GM21576 (cell line): ENCODE measurements at regions not wholly inside any gene's neighbourhood (a gene's known extent, or its start where the extent isn't known, plus 50 kb on each side); places are given as distances from the start of the nearest gene placed in this dataset.
A peak's percentile ranks its signal among the peaks of the same experiment; 100 is the strongest.

Experiments
- ATAC-seq: cut with Tn5 transposase; IDR thresholded peaks from one replicate; pipeline ENCODE4 v1.9.1; 2021; ENCODE audit warnings: mild to moderate bottlenecking, moderate library complexity; ENCODE audit not compliant: unreplicated experiment

DNA sequence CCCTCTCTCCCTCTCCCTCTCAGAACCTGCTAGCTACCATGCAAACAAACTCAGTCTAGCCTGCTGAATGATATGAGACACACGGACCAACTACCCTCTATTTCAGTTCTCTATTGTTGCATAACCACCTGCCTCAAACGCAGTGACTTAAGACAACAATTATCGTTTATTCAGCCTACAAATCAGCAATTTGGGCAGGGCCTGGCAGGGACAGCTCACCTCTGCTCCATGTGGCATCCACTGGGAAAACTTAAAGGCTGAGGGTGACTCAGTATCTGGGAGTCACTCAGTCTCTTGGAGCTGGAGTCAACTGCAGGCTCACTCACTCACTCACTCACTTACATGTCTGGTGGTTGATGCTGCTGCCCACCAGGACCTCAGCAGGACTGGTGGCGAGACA is 121.3 kb downstream of the SEC16B start:
- no peak for ATAC-seq

DNA sequence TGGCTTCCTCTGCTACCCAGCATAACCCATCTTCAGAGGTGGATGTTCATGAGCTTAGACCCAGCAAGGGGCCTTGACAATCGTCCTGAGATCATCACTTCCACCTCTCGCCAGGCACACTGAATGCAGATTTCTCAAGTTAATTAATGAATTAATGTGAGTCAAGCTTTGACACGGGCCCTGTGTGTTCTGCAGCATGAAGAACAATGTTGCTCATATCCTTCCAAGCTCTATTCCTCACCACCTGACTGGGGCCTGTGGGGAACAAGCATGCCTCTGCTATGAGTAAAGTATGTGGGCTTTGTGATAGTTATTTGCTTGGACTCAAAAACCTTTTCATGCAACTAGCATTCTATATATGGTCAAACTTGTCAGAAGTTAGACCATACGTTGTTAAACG is 122.0 kb downstream of the SEC16B start:
- ATAC-seq = no peak

DNA sequence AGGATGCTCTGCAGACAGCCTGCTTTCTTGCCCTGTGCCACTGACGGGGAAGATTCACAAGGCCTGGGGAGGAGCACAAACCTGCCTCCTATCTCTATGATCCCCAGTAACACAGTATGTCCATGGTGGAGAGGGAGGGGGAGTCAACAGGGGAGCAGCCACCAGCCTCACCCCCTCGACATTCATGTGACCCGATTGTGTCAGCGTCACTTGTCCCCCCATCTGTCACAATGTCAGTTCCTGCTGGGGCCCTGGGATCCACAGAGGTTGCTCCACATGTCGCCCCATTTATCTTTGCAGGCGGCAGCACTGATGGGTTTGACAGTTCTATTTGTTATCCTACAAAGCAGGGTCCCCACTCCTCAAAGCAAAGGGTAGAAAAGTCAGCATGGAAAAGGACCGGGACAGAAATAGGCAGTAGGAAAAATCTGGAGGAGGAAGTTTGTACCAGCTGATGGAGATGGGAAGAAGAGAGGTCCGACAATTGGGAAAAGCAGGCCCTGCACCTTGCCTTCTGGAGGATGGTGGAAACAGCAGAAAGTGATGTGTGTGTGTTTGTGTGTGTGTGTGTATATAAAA is 130.9 kb downstream of the SEC16B start:
- no peak for ATAC-seq

DNA sequence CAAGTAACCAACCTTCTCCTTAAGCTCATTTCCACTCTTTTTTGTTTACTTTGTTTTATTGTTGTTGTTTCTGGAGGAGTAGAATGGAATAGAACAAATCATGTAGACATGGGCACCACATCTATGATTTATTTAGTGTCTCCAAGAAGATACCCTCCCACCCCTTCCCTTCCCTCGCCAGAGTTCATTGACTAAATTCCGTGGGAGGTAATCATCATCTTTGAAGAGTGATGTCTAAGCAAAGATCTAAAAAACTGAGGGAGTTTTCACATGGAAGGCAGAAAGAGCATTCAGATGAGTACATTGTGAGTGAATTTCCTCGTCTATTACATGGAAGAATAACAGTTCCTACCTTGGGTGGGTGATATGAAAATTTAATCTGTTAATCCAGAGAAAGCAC is 136.2 kb downstream of the SEC16B start:
- no peak for ATAC-seq

DNA sequence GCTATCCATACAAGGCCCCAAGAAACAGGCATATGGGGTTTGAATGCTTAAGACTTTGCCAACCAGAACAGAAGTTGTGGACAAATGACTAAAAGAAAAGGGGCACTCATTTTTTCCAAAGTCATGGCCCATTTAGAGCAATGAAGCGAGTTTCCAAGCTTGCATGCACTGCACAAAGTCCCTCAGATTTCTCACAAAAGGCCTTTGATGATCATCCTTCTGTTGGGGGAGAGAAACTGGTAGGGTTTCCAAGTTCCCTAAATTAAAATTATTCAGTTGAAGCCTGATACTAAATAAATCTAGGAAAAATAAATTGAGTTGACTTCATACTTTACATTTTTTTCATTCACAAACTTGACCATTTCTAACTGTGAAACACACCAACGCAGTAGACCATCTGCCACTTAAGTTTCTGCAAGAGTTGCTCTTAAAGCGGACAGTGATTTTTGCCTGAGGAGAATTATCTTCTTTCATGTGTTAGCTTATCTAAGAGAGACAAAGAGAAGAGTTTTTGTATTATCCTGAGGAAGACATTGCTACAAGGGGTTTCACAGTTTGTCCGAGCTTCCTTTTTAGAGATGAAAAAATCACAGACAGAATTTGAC is 139.2 kb downstream of the SEC16B start:
- ATAC-seq = no peak

DNA sequence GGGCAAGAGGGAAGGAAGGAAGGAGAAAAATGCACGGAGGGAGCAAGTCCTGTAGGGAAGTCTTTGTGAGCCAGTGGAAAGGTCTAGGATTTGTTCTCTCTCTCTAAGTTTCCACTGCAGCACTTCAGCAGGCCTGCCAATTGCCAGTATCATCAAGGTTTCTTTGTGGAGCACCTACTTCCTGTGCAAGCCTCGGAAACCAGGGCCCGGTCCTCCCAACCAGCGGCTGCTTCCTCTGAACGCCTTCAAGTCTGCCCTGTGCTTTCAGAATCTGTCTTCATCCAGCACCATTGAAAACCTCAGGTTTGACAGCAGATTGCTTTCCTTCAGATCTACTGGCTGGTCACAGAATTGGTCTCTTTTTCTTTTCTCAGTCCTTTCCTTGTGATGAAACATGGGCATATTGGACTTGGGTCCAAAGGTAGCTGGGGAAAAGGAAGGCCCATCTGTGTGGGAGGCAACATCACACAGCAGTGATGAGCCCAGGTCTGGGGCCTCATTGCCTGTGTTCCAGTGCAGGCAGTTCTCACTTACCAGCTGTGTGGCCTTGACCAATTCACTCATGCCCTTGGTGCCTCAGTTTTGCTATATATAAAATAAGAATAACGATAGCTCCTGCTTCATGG is 144.5 kb downstream of the SEC16B start:
- ATAC-seq = no peak

DNA sequence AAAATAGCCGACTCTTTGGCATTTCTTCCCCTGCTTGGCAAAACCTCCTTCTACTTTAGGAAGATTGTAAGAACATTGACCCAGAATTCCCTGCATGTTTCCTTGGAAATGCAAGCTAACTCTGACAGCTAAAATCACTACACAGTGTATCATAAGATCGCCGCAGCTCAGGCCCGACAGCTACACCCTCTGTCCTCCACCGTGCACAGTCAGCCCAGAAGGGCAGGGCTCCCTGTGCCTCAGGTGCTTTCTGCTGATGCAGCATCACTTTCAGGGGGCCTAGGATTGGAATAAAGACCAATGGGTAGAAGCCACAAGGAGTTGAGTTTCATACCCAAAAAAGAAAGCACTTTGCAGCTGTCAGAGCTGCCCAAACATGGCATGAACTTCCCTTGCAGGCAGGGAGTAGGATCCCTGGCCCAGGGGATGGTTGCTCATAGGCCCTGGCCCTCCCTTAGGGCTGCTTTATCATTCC is 145.3 kb downstream of the SEC16B start:
- no peak for ATAC-seq

DNA sequence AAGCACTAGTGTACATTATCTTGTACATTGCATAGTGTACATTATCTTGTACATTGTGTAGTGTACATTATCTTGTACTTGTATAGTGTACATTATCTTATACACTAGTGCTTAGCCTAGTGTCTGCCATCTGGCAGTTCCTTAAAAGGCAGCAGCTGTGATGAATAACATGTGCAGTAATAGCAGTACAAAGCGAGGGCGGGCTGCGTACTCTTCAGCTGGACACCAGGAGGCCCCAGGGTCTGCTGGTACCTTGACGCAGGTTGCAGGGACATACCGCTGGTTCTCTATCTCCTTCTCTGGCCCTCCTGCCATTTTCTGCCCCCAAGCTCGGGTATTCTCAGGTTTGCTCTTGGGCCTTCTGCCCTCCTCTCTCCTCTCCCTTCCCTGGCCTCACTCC is 149.6 kb downstream of the SEC16B start:
- ATAC-seq = no peak

DNA sequence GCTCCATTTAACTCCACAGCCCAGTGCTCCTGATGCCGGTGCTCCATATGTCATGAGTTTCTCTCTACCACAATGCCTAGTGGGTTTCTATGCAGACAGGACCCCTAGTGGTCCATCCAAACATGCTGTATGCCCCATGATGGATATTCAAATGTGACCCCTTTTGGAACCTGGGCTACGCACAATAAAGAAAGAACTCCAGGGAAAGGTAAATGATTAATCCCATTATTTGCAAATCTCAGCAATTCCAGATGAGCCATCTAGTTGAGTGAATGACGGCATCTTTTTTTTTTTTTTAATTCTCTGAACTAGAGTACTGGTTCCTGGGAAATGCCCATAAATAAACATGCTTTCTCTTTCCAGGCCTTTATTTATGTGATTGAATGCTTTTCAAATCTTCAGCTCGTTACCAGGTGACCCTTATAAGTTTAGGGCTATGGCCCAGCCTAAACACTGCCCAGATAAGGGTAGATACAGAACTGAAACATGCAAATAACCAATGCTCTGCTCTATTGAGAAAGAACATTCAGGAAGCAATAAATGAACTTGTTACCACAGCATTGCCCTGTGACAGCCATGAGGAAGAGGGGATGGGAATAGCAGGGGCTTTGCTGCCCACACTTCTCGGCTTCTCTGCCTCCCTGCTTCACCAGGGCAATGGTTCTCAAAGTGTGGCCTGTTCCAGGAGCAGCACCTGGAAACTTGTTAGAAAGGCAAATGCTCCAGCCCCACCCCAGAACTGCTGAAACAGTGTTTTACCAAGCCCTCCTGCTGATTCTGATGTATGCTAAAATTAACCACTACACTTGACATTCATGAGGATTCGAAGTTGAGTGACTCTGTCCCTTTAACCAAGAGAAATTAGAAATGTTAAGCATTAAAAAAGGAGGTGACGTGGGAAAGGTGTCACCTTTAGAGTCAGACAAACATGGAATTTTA is 151.7 kb downstream of the SEC16B start:
- ATAC-seq = peak; percentile 95

DNA sequence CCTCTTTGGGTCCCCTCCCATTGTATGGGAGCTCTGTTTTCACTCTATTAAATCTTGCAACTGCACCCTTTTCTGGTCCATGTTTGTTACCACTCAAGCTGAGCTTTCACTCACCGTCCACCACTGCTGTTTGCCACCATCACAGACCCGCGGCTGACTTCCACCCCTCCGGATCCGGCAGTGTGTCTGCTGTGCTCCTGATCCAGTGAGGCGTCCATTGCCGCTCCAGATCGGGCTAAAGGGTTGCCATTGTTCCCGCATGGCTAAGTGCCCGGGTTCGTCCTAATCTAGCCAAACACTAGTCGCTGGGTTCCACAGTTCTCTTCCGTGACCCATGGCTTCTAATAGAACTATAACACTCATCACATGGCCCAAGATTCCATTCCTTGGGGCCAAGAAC is 157.2 kb downstream of the SEC16B start:
- ATAC-seq = no peak

DNA sequence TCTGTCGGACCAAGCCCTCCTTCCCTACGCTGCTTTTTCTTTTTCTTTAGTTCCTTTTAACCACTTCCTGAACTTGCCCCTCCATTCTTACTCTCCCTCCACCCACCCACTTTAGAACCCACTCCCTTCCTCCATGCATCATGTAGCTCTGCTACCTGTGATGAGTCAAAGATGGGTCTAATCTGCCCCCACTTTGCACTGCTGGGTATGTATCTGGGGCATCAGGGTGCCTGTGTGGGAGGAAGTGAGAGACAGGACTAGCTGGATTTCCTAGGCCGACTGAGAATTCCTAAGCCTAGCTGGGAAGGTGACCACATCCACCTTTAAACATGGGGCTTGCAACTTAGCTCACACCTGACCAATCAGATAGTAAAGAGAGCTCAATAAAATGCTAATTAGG is 157.7 kb downstream of the SEC16B start:
- ATAC-seq = no peak

DNA sequence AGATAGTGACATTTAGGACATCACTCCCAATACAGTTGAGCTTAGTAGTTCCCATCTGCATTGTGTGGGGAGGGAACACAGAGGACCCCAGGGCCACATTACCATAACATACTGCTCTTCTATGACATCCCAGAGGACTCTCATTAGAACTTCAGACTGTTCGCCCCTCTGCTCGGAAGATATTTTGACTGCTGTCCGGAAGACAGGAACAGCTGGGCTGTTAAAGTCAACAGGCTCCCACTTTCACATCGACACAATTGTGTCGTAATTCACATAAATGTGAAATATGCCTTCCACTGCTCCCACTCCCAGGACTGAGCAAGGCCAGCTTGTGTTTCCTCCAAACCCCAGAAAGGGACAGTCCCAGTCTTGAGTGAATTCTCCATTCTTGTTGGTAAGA is 158.4 kb downstream of the SEC16B start:
- no peak for ATAC-seq

DNA sequence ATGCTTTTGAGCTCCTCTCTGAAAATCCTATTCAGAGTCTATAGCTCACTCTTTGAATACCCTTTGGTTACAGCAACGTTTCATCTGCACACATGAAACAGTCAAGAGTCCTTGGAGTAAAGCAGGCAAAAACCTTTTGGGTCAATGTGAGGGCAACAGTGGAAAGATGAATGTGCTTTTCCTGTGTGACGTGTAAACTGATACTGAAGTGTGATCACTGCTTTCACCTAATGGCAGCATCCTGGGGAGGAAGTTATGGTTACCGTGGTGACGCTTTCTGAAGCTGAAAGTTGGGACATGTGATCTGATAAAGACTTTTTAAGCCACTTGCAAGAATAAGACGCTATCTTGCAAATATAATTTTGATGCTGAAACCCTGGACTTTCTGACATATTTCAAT is 160.0 kb downstream of the SEC16B start:
- peak; percentile 59 for ATAC-seq

DNA sequence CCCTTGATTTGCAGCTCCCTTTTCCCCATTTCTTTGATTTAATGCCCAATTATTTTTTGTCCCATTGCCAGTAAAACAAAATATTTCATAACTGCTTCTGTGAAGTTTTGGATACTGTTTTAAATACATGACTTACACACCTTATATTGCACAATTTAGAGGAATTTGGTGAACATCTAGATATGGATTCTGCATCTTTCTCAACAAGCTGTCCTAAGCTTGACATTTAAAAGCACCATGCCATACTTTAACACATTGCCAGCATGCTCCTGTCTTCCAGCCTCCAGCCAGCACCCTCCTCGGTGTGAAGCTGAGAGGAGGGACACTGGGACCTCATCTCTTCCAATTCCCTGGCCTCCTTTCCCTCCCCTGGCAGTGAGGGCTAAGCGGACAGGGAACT is 167.6 kb downstream of the SEC16B start:
- no peak for ATAC-seq

DNA sequence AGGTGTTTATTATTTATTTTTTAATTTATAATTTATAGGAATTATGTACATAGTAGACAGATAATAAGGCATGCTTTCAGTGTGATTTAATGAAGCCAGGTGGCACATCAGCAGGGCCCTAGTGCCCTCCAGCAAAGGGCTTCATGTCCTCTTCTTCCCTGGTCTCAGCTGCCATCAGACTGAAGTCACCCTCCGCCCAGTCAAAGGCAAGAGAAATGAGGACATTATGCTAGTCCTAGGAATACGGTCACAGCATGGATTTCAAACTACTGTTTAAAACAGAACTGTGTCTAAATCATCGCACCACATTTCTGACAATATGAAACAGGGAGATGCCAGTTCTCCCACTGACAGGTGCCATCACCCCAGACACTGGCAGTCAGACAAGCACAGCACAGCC is 168.1 kb downstream of the SEC16B start:
- no peak for ATAC-seq

DNA sequence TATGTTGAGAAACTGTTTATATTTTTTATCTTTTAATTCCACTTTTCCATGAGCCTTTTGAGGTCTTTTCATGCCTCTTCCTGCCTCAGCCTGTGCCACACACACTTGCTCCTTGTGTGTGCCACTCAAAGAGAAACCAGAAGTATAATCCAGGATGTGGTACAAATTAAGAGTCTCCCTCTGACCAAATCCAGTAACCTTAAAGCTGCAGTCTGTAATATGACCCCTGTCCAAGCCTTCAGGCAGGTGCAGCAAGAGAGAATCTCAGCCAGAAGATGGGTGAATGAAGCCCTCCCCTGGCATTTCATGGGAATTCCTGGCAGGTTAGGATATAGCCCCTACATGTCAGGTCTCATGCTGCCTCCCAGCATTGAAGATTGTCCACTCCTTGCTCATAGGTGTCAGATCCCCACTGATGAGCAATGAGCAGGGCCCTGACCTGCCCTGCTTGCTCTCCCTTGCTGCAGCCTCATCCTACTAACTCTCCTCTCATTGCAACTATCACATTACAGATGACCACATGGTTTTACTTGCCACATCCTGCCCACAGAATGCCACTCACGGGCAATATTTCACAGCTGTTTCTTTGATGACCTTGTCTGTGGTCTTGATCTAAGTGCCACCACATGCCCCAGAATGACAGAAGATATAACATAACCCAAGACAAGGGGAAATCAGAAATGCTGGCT is 169.3 kb downstream of the SEC16B start:
- ATAC-seq = peak; percentile 57

DNA sequence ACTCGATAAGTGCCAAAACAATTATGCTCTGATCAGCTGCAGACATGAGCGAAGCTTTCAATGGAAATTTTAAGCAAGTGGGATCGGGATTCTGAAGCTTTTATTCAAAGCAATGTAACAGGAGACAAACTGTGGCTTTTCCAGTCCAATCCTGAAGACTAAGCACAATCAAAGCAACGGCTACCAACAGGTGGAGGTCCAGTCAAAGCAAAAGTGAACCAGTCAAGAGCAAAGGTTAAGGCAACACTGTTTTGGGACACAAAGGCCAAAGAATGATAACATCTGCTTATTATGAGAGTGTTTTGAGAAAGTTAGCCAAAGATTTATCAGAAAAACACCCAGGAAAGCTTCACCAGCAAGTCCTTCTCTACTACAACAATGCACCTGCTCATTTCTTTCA is 170.1 kb downstream of the SEC16B start:
- ATAC-seq = no peak

DNA sequence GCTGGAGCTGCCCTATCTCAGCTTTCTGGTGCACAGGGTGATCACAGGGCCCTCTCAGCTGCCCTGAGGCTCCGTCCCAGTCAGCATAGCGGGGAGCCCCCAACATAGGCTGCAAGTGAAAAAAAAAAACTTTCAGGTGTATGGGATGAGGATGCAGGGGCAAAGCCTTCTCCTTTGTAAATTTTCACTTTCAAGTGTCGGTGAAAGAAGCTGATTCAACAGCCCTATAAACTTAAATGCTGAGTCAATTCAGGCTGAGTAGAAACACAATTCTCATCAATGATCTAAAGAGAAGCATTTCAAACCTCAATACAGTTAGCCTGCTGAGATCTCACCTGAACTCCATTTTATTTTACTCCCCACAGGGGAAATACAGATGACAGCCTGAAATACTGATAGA is 171.2 kb downstream of the SEC16B start:
- no peak for ATAC-seq

DNA sequence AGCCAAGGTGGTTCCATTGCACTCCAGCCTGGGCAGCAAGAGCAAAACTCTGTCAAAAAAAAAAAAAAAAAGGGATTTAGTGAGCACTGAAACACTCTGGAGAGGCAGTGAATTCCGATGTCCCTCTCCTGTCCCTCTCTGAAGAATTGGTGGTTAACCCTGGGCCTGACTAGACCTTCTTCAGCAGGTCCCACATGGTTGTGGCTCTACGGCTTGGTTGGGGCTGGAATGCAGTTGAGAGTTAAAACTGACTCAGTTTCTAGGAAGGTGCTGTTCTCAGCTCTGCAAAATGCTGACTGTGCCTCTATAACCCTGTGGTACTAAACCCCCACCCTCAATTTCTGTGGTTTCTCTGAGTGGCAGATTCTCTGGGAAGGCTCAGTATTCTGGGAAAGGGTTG is 173.3 kb downstream of the SEC16B start:
- no peak for ATAC-seq

DNA sequence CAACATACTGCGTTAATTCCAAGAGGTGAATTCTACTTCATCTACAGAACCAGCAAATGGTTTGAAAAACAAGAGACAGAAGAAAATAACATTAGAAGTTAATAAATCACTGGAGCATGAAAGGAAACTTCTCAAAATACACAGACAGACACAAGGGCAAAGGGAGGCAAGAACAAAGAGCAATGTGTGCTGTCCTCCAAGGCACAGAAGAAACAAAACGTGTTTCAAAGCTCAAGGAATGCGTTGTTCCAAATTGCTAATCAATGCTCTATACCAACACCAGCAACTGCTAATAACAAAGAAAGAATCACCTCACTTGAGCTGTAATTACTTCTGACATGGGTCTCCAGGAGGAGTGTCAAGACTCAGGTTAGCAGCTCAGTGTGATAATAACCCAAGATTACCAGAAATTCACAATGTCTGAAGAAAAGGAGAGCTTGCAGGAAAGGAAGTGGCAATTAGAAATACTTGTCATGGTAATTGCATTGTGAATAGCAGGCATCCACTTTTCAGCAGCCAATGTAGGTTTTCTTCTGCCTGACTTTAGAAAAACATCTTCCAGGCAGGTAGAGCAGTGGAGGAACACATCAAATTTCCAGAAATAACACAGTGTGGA is 175.4 kb downstream of the SEC16B start:
- no peak for ATAC-seq

DNA sequence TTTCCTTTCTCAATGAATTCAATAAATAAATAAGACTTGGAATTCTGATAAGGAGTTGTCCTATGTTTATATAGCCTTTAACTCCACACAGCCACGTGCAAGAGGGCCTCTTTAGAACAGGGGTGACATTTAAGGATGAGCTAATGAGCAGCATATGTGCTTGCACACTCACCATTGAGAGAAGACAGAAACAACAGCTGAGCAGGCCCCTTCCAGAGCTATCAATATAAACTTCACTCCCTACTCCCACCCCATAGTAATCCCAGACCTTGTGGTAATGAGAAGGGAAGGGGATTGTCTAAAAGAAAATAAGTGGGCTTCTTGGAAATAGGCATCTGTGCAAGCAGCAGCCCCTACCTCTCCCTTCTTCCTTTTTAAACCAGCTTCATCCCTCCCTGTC is 176.0 kb downstream of the SEC16B start:
- no peak for ATAC-seq
